ENCODE measurements at regions not wholly inside any gene's neighbourhood (a gene's known extent, or its start where the extent isn't known, plus 50 kb on each side); places are given as distances from the start of the nearest gene placed in this dataset.

GRCh38 chrX:141402897-141403610 is 160.7 kb upstream of the SPANXC start:
- no peak overlapping the region for H2AK5ac ChIP-seq (ENCODE audit: insufficient read length, low read length)
- no peak for DNase-seq
- no peak overlapping the region for H3K56ac ChIP-seq (ENCODE audit: insufficient read length, low read depth, low read length)
- no peak overlapping the region for H2AFZ ChIP-seq (ENCODE audit: low read length)
- H3K9me3 ChIP-seq (ENCODE audit: control insufficient read depth, low read depth, low read length) = peaks cover 15% of the 10 kb centered on the region
- no peak overlapping the region for H2BK15ac ChIP-seq (ENCODE audit: low read depth, low read length)
- TF ChIP-seq CTCF (conservative IDR thresholded peaks at IDR 0.05) = no peak
- no peaks in the 10 kb centered on the region for H3K79me1 ChIP-seq (ENCODE audit: insufficient read depth, low read depth, low read length, poor library complexity, severe bottlenecking)
- H2BK5ac ChIP-seq (ENCODE audit: insufficient read length, low read length) = no peak overlapping the region
- H4K91ac ChIP-seq (ENCODE audit: insufficient read length, low read depth, low read length) = no peak overlapping the region
- no peak overlapping the region for H3T11ph ChIP-seq (ENCODE audit: low read length)
- no peak overlapping the region for H2BK12ac ChIP-seq (ENCODE audit: insufficient read length, low read depth, low read length)
- no peaks in the 10 kb centered on the region for H3K23me2 ChIP-seq (ENCODE audit: insufficient read length, low read depth, low read length, poor library complexity, severe bottlenecking)
- H3K27ac ChIP-seq (ENCODE audit: insufficient read length, low read depth, low read length) = no peak overlapping the region
- H3K36me3 Mint-ChIP-seq (ENCODE audit: insufficient read depth in 1 of 3, low read depth in 3 of 3) = no peaks in the 10 kb centered on the region; a peak in 2 of 7 replicates
- no peak overlapping the region for H2BK20ac ChIP-seq (ENCODE audit: low read depth, low read length, poor library complexity, severe bottlenecking)
- no peak overlapping the region for H4K5ac ChIP-seq (ENCODE audit: insufficient read length, low read depth, low read length)
- H2BK120ac ChIP-seq (ENCODE audit: low read depth, low read length, poor library complexity, severe bottlenecking) = no peak overlapping the region
- no peak overlapping the region for H3K4me2 ChIP-seq (ENCODE audit: insufficient read depth, insufficient read length, low read length)
- H3K27ac Mint-ChIP-seq = no peak overlapping the region
- H4K8ac ChIP-seq (replicated peaks; ENCODE audit: insufficient read length, low read depth, low read length) = no peak overlapping the region
- no peaks in the 10 kb centered on the region for H3K27me3 ChIP-seq (ENCODE audit: insufficient read depth, low read length)
- H3K4ac ChIP-seq (ENCODE audit: low read depth, low read length) = no peak overlapping the region
- no peaks in the 10 kb centered on the region; the same call in 1 of the 2 replicates for H3K27me3 Mint-ChIP-seq (ENCODE audit: low read depth)
- no peak overlapping the region for H3K23ac ChIP-seq (ENCODE audit: insufficient read length, low read depth, low read length)
- H3K4me3 Mint-ChIP-seq = no peak overlapping the region
- WGBS (ENCODE audit: extremely low coverage, insufficient read length, low lambda C conversion rate) = no CpG with 5 or more reads among the region's 7 CpGs
- no peaks in the 10 kb centered on the region; the same call in 1 of the 2 replicates for H3K4me1 ChIP-seq (ENCODE audit: insufficient read depth, low read length)
- H3K9ac ChIP-seq (ENCODE audit: extremely low read depth, insufficient read length, low read length) = no peak overlapping the region
- H4K20me1 ChIP-seq (ENCODE audit: control insufficient read depth, insufficient read depth, insufficient read length) = no peaks in the 10 kb centered on the region
- H3K79me2 ChIP-seq (ENCODE audit: insufficient read depth, low read length) = no peaks in the 10 kb centered on the region; the same call in 1 of the 2 replicates
- no peak overlapping the region for H3K18ac ChIP-seq (ENCODE audit: insufficient read length, low read depth, low read length)
- peaks cover 2% of the 10 kb centered on the region in 2 experiments; a peak in 2 of 4 replicates for H3K4me1 Mint-ChIP-seq
- H3K14ac ChIP-seq (ENCODE audit: insufficient read depth, low read length) = no peak overlapping the region; the same call in 1 of the 2 replicates
- H3K9me3 Mint-ChIP-seq = peaks cover 65 to 68% of the 10 kb centered on the region in 2 experiments
